ELF-1 (cell line): ENCODE measurements at regions not wholly inside any gene's neighbourhood (a gene's known extent, or its start where the extent isn't known, plus 50 kb on each side); places are given as distances from the start of the nearest gene placed in this dataset.

Experiments used
- DNase-seq: peaks from one replicate; pipeline ENCODE4 v3.0.0-alpha.2; 2016; ENCODE audit warnings: low read depth, low spot score

DNA sequence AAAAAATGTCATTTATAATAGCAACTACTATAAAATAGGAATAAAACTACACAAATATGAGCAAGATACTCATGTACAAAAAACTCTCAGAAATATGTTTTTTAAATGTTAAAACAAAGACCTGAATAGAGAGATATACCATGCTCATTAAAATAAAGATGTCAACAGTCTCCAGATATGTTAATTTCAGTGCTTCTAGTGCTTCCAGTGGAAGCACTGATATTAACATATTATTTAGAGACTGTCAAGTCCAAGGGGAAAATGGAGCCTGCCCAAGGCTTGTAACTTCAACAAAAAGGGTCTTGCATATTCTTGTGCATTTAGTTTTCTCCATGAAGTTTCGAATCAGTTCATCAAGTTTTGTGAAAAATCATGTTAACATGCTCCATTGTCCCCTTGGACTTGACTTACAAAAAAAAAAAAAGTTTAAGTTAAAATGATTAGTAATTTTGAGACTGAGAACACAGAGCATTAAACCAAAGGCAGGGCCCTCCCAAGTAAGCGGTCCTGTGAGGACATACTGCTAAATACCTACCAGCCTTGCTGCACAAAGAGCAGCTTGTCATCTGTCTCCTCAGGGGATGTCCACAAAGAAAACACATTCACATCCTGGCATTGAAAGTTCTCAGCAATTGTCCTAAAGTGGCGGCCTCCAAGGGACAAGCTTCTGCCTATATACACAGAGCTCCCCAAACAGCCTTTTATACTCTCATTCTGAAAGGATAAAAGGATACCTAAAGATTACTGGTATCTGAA lies 501.9 kb upstream of the CHAC2 start:
- DNase-seq, result peak; percentile 20

DNA sequence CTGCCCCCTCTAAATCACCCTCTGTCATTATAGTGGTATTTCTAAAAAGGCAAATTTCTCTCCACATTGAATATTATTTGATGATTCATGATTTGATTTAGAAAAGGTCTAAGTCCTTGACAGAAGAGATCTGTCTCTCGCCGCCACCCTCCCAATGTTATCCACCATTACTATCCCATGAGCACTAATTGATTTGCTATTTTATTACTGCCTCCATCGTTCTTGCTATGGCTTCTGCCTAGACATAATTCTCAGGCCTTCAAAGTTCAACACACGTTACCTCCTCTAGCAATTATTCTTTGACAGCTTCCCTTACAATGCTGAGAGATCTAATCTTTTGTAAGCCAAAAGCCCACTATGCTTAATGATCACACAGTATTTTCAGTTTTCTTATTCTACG lies 507.0 kb upstream of the CHAC2 start:
- no peak for DNase-seq

DNA sequence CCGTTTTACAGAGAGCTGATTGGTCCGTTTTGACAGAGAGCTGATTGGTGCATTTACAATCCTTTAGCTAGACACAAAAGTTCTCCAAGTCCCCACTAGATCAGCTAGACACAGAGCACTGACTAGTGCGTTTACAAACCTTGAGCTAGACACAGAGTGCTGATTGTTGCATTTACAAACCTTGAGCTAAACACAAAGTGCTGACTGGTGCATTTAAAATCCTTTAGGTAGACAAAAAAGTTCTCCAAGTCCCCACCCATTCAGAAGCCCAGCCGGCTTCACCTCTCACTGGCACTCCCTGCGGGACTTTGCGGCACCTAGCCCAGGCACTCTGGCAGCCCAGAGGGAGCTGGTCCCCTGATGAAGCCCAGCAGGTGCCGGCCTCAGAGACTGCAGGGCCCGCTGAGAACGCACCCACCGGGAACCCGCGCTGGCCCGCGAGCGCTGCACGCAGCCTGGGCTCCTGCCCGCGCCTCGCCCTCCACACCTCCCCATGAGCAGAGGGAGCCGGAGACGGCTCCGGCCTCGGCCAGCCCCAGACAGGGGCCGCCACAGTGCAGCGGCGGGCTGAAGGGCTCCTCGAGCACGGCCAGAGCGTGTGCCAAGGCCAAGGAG lies 508.1 kb upstream of the CHAC2 start:
- DNase-seq, result no peak

DNA sequence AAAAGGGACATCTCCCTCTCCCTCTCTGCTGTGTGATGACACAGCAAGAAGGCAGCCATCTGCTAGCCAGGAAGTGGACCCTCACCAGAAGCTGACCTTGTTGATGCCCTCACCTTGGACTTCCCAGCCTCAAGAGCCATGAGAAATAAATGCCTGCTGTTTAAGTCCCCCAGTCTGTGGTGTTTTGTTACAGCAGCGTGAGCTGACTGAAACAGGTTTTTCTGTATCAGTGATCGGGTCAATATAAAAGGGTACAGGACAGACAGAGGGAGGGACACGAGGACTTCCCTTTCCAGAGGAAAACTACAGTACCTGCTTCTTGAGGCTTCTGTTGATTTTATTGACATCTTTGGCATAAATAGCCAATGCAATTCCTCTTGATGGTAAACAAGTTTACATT lies 510.3 kb upstream of the CHAC2 start:
- no peak for DNase-seq

DNA sequence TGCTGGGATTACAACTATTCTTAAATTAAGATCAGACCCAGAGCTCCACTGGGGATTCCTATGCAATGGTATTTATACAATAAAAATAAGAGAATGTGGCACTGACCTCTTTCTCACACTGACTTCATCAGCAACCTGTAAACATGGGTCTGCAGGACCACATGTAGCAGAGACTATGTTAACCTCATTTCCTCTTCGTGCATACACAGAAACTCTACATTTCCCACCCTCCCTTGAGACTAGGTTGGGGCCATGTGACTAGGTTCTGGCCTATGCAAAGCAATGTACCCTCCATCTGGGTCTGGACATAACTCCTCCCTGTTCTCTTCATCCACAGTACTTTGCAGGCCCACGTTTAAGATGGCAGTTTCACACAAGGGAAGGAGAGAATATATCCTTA lies 514.4 kb upstream of the CHAC2 start:
- DNase-seq, result no peak

DNA sequence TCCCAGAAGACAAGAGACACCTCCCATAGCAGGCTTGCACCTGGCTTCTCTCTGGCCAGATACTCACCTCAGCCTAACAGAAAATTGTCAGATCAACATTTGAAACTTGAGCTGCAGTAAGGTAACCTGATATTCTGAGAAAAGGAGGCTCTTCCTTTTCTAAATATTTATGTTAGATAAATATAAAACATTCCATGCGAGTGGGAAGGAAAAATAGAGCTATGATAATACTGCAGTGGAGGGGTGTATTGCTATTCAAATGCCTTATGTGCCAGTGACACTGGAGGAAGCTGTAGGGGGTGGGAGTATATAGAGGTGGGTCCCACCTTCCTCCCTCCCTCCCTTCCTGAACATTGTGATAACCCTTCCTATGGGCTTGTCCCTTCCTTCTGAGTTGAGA lies 515.5 kb upstream of the CHAC2 start:
- DNase-seq, result no peak

DNA sequence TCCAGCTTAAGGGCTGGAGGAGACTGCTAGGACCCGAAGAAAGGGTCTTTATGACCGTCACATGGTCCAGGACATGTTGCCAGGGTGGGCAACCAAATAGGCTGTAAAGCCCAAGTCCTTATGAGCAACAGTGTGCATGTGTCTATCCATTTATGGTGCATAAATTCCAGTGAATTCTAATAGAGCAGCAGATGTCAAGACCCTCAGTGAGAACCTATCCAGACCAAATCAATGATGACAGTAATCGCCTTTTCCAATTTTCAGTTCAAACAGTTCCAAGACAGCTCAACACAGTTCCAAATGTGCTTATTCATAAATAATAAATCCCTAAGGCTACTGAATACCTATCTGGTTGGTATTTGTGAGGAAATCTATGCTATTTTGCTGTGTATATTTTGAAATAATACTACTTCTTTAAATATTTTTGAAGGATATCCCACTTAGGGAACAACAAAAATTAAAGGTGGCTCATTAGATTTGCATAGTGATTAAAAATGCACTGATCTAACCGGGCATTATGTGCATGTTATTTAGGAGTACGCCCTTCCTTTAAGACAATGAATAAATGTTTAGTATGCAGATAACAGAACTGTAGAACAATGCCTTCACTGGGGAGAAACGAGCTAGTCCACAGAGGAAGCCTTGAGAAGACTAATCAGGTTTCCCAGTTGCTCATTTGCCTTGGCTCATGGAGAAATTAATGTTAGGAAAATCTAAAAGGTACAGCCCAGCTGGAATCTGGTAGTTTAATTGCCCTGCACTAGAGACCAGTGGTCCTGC lies 519.5 kb upstream of the CHAC2 start:
- no peak for DNase-seq

DNA sequence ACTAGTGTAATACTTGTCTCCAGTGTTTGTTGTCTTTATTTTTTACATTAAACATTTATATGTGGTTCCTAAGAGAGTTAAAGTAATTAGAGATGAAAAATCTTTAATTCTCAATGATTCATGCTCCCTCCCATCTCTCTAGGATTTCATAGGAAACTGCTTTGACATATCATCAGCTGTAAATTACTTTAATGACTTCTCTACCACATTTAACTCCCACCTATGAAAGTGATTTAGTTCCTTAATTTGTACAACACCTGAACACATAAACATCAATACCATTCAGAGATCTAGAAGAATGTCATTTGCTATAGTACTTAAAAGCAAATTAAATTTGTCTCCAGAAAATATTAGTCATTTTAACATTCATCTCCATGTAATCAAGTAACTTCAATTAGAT lies 524.2 kb upstream of the CHAC2 start:
- DNase-seq, result no peak

DNA sequence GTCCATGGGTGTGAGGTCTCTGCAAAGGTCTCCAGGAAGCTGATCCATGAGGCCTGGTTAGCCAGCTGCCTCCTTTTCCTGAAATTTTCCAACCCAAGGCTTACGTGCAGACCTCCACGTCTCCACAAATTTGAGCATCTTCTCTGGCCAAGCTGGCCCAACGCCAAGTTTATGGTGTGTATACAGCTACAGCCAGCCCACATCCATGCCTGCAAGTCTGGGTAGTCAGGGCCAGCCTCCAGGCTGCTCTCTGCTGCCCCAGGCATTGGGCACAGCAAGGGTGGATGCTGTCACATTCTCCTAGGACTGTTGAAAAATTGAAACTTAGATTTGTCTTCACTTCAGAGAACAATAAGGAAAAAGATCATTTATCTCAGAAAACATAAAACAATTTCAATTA lies 525.5 kb upstream of the CHAC2 start:
- DNase-seq, result no peak

DNA sequence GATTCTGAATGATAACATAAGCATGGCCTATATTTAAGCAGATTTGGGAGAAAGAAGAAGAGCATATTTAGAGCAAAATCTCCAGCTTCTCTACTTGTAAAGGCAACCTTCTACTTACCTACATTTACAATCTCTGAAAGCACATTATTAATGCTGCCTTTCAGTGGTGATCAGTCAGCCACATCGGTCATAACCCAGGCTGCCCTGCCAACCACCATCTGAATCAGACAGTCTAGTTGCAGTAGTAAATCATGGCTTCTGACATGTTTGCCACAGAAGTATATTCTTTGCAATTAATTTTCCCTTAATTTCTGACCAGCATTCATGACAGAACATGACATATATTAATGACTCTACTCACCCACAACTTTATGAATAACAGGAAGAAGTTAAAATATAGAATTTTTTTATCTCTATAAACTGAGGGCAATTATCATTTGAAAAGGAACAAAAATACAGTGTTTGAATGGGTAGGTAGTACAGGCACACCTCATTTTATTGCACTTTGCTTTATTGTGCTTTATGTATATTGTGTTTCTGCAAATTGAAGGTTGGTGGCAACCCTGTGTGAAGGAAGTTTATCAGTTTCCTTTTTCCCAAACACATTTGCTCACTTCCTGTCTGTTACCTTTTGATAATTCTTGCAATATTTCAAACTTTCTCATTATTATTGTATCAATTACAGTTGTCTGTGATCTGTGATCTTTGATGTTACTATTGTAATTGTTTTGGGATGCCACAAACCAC lies 531.6 kb upstream of the CHAC2 start:
- no peak for DNase-seq

DNA sequence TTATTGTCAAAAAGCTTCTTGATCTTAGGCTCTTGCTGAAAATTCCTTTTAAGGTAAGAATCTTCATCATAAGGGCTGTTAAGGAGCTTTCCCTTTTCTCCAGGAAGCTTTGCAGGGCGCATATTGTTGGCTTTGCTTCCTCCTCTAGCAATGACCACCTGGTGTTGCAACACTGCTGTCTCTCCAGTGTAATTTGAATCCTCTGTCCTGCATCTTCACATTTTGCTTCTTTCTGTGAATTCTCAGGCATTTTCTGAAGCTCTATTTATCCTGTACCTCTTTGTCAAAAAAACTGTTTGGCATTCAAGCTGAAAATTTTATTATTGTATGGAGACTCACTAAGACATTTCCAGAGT lies 533.1 kb upstream of the CHAC2 start:
- peak; percentile 5 for DNase-seq

DNA sequence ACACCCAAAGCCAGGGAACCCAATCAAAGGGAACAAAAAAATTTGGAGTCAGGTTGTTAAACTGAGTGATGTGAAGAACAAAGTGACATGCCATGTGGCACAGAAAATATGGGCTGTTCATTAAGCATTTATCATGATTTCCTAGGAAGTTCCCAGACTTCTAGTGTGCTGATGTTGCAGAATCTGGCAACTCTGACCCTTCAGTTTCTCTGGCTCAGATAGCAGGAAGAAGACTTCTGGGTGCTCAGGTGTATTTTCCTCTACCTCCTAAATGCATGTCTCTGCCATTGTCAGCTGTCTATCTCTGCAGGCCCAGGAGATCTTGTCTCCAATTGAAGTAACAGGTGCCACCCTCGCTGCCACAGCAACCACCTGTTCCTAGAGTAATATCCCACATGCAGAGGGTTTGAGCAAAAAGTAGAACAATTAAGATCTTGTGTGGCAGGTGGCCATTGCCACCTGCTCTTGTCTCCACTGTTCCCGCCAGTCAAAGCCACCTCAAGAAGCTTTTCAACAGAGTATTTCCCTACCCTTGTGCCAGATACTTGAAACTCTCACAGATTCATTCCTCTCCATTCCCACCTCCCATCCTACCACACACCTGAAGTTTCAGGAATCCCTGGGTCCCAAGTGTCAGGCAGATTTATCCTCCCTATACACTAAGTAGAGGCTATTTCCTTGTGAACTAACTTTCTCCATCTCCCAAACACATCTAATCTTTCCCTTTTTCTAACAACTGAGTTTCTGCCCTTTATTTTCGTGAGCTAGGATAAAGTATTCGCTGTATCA lies 533.7 kb upstream of the CHAC2 start:
- DNase-seq, result no peak

DNA sequence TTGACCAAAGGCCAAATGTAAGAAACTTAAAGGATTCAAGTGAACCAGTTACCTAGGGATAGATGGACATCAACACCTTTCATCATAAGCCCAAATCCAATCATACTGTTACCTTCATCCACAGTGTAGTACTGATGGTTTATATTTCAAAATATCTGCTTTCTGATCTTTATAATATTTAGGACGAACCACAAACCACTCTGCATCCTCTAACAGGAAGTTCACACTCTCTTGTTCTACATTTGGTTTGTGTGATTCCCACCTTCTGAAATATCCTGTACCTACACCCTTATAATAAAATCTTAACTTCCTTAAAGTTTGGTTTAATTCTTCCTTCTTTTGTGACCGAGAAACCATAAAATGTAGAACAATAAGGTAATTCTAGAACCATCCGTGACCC lies 535.7 kb upstream of the CHAC2 start:
- no peak for DNase-seq

DNA sequence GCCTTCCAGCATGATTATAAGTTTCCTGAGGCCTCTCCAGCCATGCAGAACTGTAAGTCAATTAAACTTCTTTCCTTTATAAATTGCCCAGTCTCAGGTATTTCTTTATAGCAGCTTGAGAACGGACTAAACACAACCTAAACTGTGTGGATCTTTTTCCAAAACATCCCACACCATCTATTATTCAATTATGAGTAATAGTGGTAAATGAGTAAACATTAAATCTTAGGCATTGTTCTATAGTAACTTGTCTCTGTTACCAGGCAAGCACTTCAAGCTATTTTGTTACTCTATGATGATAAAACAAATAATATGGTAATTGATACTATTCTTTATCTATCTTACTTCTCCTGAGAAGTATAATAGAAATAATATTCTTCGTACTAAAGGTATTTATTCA lies 536.9 kb upstream of the CHAC2 start:
- no peak for DNase-seq

DNA sequence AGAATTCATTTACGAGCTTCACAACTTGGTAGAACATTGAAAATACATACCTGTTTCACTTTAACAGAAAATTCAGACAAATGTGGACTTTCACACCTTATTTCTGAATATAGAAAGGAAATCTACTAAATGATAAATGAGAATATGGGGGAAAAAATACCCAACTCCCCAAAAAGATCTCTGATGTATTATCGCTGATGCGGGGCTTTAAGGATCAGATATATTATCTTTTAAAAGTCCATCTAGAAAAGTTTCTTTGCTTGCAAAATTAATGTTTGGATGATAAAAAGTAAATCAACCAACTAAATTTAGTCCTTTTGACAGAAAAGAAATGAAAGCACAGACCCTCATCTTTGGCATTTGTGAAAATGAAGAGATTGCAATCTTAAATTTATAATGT lies 540.1 kb upstream of the CHAC2 start:
- no peak for DNase-seq

DNA sequence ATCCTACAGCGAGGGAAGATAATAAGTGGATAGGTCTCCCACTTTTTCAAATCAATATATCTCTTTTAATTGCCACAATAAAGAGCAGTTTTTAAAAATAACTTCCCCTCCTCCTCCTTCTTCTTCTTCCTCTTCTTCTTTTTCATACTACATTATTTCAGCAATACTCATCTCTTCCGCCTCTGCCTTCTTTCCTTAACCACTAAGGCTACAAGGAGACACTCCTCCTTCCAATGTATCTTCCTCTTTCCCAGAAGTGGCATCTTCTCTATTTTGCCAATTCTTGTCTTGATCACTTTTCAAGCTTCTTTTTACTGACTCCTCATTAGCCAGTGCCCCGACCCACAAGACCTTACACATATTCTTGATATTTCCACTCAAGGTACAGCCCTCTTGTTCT lies 546.6 kb upstream of the CHAC2 start:
- no peak for DNase-seq

DNA sequence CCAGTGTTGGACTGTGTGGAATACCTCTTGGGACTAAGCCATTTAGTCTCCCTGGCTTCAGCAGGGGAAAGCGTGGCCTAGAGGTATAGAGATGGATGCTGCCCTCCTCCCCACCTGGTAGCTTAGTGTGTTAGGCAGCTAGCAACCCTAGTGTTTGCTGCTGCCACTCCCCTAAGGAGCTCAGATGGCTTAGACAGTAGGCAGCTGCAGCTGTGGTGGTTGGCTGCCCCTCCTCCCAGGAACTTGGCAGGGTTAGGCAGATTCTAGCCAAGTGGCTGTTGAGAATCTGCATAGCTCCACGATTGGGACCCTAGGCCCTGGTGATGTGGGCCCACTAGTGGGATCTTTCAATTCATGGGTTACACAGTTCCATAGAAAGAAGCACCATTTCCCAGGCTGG lies 550.4 kb upstream of the CHAC2 start:
- DNase-seq, result no peak

DNA sequence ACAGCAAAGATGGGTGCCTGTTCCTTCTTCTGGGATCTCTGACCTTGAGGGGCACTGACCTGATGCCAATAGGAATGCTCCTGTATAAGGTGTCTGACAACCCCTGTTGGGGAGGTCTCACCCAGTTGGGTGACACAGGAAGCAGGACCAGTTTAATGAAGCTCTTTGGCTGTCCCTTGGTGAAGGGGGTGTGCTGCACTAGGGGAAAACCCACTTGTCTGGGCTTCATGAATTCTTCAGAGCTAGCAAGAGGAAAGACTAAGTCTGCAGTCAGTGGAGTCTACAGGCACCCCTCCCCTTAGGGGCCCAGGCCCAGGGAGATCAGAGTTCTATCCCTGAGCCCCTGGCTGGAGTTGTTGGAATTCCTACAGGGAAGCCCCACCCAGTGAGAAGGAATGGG lies 550.8 kb upstream of the CHAC2 start:
- DNase-seq, result no peak

DNA sequence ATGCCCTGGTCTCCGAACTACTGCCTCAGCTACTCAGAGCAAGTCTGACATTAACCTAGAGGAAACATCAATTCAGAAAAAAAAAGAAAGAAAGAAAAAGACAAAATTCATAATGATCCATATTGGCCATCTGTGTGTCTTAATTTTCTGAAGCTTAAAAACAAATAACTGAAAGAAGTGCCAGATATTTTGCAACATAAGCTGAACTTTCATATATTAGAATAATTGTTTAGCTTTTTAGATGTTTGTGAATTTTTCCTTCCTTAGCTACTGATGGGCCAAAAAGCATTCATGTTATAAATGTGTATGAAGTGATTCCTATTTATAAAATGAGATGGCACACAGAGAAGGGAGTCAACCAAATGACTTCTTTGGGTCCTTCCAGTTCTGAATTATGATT lies 555.0 kb upstream of the CHAC2 start:
- DNase-seq, result no peak

DNA sequence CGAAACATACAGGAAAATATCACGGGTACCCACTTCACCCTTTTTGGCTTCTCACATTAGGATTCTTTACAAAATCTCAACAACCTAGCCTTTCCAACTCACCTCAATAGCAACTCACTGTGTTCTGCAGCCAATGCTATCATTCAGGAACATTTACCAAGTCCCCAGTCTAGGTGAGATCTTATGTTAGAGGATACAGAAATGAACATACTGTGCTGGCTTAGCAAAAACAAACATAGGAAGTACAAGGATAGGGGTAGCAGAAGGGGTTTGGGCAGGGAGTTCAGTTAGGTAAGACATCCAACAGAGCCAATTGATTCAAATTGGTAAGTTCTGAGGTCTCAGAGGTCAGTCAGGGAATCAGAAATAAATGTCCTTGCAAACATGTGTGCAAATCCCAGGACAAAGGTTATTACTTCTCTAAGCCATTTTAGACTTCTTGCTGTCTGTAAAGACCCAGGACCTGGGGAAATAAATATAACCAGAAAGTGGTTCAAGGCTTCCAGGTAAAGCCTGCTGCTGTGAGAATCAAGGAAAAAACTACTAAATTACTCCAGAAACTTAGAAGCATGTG lies 556.3 kb upstream of the CHAC2 start:
- no peak for DNase-seq

DNA sequence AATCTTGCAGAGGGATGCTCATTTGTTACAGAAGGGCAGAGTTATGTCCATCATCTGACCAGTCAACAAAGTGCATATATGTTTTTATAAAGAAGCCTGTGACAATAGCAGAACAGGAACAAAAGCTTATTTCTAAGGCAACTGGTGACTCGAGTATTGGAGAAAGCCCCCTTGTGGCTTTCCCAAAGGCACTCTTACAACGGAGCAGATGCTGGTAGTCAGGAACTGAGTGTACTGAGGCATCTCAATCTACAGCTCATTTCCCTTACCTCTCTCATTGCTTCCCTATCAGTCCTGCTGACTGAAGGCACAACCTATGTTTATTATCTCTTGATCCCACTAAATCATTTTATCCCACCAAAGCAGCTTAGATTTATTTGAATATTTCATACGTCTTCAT lies 557.1 kb upstream of the CHAC2 start:
- peak; percentile 1 for DNase-seq
